GM21423 (cell line): ENCODE measurements at regions not wholly inside any gene's neighbourhood (a gene's known extent, or its start where the extent isn't known, plus 50 kb on each side); places are given as distances from the start of the nearest gene placed in this dataset.
A peak's percentile ranks its signal among the peaks of the same experiment; 100 is the strongest.

ENCODE experiments used
- ATAC-seq: cut with Tn5 transposase; IDR thresholded peaks from one replicate; pipeline ENCODE4 v1.9.1; 2021; ENCODE audit warnings: mild to moderate bottlenecking, moderate library complexity; ENCODE audit not compliant: unreplicated experiment

DNA sequence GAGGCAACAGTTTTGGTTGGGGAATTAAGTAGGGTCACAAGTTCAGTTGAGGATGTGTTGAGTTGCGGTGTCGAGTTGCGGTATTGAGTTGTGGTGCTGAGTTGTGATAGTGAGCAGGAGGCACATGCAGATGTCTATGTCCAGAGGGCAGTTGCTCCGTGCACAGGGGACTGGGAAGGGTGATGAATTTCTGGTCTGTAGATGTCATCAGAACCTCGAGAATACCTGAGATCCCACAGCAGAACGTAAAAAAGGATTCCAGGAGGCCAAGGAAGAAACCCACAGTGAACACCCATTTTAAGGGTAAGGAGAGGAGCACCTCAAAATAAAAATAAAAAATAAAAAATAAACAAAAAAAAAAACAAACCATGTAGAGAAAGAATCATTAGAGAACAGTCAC, 354.4 kb upstream of the ARGLU1 start:
- no peak for ATAC-seq

DNA sequence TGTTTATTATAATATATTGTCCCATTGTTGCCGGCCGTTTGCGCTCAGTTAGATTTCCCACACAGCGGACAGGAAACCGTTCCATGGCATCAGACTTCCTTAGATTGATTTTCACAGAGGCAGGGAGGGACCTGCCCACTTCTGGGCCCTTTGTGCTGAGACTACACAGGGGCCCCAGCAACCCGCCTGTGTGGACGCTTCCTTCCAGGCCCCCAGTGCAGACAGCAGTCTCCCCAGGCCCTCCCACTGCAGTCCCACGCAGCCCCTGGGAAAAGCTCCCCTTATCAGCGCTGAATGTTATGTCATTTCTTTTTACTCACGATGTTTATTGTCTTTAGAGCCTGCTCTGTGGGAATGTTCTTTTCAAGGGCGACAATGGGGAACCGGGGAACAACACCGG, 351.7 kb upstream of the ARGLU1 start:
- ATAC-seq = no peak

GRCh38 chr13:106919133-106919532, 351.2 kb upstream of the ARGLU1 start:
- peak; percentile 34 for ATAC-seq

- ATAC-seq = no peak
Measured at GRCh38 chr13:106918557-106918860, 350.6 kb upstream of the ARGLU1 start.

GRCh38 chr13:106917673-106918556, 350.0 kb upstream of the ARGLU1 start:
- peak; percentile 94 for ATAC-seq

- ATAC-seq = peak; percentile 1
Measured at GRCh38 chr13:106917024-106917571, 349.2 kb upstream of the ARGLU1 start.

- no peak for ATAC-seq
Measured at GRCh38 chr13:106916329-106916976, 348.5 kb upstream of the ARGLU1 start.

- ATAC-seq = no peak
Measured at GRCh38 chr13:106915146-106915545, 347.2 kb upstream of the ARGLU1 start.

- no peak for ATAC-seq
Measured at GRCh38 chr13:106911627-106912026, 343.7 kb upstream of the ARGLU1 start.

DNA sequence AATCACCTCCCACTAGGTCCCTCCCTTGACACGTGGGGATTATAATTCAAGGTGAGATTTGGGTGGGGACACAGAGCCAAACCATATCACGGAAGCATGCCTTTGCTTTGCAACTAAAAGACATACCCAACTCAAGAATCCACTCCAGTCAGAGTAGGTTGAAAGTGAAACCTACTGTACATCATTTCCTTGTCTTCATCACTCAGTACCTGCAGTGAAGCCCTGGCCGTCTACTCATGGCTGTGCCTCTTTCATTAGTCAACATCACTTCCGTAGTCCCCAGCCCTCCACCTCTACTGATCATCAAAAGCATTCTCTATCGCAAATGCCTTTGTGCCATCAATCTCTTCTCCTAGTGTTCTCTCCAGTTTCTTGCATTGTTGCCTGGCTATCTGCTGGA, 343.1 kb upstream of the ARGLU1 start:
- ATAC-seq = no peak

- no peak for ATAC-seq
Measured at GRCh38 chr13:106906426-106906996, 338.6 kb upstream of the ARGLU1 start.

DNA sequence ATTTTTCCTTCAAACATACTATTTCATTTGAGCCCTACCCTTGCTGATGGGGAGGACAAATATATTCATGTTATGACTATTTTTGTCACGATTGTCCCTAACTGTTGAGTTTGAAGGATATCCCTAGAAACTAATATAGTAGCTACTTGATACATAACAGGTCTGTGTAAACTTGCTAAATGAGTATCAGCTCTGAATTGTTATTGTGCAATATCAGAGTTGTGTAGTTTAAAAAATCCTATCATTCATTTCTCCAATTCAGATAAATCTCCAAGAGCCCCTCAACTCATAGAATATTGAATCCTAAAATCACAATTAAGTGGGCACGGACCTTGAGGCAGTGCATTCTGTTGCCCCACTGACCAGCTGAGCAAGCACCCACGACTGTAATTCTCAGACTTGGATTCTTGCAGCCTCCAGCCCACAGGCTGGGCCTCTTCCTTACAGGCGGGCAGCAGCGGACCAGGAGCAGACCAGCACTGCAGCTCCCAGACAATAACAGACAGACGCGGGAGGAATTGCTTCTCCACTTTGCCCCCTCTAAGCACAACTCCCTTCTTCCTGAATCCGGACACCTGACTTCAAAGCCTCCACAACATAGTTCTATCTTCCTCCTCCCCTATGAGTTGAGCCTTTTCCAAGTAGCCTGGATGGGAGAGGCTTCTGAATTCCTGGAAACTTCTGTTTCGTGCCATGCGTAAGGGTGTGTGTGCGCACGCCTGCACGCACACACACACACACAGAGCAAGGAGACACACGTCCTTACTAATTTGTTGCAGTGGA, 337.6 kb upstream of the ARGLU1 start:
- no peak for ATAC-seq

DNA sequence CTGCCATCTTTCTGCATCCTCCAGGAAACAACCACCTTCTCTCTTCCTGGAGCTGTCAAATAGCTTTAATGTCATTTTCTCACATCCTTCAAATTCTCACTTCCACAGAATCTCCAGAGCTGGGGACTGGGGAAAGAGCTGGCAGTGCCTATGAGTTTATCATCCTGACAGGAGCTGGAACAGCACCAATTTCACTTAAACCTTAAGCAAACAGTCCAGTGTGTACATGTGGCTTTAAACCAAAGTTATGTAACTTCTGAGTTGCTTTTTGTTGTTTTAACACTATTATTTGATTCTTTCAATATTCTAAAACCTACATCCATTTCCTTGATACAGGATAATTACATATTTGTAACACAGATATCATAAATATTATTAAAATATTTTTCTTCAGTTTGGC, 331.5 kb upstream of the ARGLU1 start:
- ATAC-seq = no peak

- no peak for ATAC-seq
Measured at GRCh38 chr13:106898231-106898630, 330.3 kb upstream of the ARGLU1 start.

DNA sequence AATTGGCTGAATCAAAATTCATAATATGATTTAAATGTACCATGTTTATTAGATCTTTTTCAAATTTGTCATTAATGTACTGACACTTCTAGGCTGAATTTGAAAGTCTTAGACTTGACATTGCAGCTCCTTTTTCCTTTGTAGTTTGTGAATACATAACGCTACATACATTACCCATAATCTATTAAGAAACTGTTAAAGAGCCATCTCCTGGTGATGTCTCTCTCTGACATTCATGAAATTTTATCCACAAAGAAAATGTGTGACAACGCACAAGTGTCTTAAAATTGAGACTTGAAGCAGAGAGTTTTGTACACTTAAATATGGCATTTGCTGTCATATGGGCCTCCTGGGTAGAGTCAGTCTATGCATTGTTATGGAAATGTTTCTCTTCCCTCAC, 320.2 kb upstream of the ARGLU1 start:
- ATAC-seq = no peak

GRCh38 chr13:106887686-106888085, 319.7 kb upstream of the ARGLU1 start:
- no peak for ATAC-seq

- no peak for ATAC-seq
Measured at GRCh38 chr13:106883976-106884375, 316.0 kb upstream of the ARGLU1 start.

- no peak for ATAC-seq
Measured at GRCh38 chr13:106882246-106882645, 314.3 kb upstream of the ARGLU1 start.

DNA sequence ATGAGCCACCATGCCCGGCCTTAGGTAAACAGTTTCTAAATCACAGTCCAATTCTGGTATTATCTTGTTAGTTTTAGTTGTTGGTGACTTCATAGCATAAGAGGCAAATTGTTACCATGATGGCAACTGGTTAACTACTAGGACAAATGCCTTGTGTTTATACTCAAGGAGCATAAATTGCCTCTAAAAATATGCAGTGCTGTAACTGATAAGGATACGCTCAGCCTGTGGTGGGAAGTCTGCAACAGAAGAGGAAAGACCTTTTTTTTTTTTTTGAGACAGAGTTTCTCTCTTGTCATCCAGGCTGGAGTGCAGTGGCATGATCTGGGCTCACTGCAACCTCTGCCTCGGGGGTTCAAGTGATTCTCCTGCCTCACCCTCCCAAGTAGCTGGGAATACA, 311.9 kb upstream of the ARGLU1 start:
- no peak for ATAC-seq

DNA sequence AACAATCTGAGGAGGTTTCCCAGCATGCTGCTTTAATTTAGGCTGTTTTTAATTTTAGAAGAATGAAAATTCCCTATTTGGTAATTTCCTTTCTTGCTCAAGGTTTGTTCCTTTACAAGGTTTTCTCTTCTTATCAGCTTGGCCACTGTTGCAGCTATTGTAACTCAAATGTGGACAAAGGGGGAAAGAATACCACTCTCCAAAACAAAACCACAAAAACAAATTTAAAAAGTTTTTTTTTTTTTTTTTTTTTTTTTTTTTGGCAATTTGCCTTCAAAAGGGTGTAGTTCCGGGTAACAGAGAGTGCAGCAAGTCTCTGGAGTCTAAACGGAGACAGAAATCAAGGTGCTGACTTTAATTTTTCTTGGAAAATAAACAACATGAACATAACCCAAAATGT, 306.4 kb upstream of the ARGLU1 start:
- ATAC-seq = no peak

DNA sequence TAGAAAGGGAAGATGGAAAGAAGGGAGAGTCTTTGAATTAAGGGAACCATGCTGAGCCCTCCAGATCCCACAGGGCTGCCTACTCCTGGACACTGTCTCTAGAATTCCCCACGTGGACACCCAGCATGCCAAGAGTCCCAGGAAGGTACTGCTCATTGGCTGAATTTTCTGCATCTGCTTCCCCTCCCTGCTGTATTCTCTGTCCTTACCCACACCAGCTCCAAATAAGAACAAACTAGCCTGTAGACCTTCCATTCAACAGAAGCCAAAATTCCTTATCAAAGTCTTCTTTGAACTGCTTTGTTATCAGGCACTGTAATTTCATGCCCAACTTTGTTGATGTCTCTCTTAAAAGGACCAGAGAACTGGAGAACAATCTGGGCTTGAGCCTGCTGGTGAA, 305.9 kb upstream of the ARGLU1 start:
- no peak for ATAC-seq
